ENCODE measurements at regions not wholly inside any gene's neighbourhood (a gene's known extent, or its start where the extent isn't known, plus 50 kb on each side); places are given as distances from the start of the nearest gene placed in this dataset.
"Not testable (repeated sequence)": the region's sequence is repeated elsewhere in the genome, so short reads cannot be mapped to it uniquely, and the experiment has no call there.

GRCh38 chr20:29750268-29750899 lies 1507.1 kb upstream of the DEFB115 start:
- CTCF ChIA-PET: no interaction called here
- Histone ChIP-seq H3K36me3 (ENCODE audit: control insufficient read depth in 2 of 2, insufficient read depth in 1 of 2, low read length in 2 of 2) (no peaks in the 10 kb centered on the region), H3K27ac (ENCODE audit: extremely low read depth, low read depth, low read length) (no peak overlapping the region), H3K4me3 (ENCODE audit: low read depth, low read length) (no peak overlapping the region), H3K4me1 (ENCODE audit: control insufficient read depth, insufficient read depth, low read length) (no peaks in the 10 kb centered on the region), H3K9me3 (ENCODE audit: control insufficient read depth, insufficient read depth, low read depth, low read length) (no peaks in the 10 kb centered on the region)
- TF ChIP-seq ZNF558 (tag by site-specific recombination; IDR thresholded peaks at IDR 0.05) (no peak), AEBP2 (tag by site-specific recombination; IDR thresholded peaks at IDR 0.05; ENCODE audit: borderline replicate concordance) (no peak), ZBTB7A (tag by site-specific recombination; IDR thresholded peaks at IDR 0.05; ENCODE audit: low read depth) (no peak), ZNF596 (tag by site-specific recombination; IDR thresholded peaks at IDR 0.05) (no peak)
- POLR2A ChIA-PET: no interaction called here

- H3K4me1 ChIP-seq (ENCODE audit: control insufficient read depth, insufficient read depth, low read length); H3K36me3 ChIP-seq (ENCODE audit: control insufficient read depth in 2 of 2, insufficient read depth in 1 of 2, low read length in 2 of 2); CTCF ChIA-PET; POLR2A ChIA-PET; H3K4me3 ChIP-seq (ENCODE audit: low read depth, low read length); H3K9me3 ChIP-seq (ENCODE audit: control insufficient read depth, insufficient read depth, low read depth, low read length); H3K27ac ChIP-seq (ENCODE audit: extremely low read depth, low read depth, low read length): not testable (repeated sequence)
- TF ChIP-seq ATF2 (tag by site-specific recombination; IDR thresholded peaks at IDR 0.05; ENCODE audit: low read depth): 0 out of 2 replicates have a peak, but pooled peaks have one; percentile 7
Observed at GRCh38 chr20:29752644-29753425, 1504.6 kb upstream of the DEFB115 start.

- CTCF ChIA-PET; H3K36me3 ChIP-seq (ENCODE audit: control insufficient read depth in 2 of 2, insufficient read depth in 1 of 2, low read length in 2 of 2); H3K9me3 ChIP-seq (ENCODE audit: control insufficient read depth, insufficient read depth, low read depth, low read length); POLR2A ChIA-PET; H3K4me3 ChIP-seq (ENCODE audit: low read depth, low read length); H3K27ac ChIP-seq (ENCODE audit: extremely low read depth, low read depth, low read length); H3K4me1 ChIP-seq (ENCODE audit: control insufficient read depth, insufficient read depth, low read length): not testable (repeated sequence)
Observed at GRCh38 chr20:29753426-29753746, 1504.1 kb upstream of the DEFB115 start.

GRCh38 chr20:29753879-29754278 lies 1503.6 kb upstream of the DEFB115 start:
- H3K27ac ChIP-seq (ENCODE audit: extremely low read depth, low read depth, low read length); POLR2A ChIA-PET; H3K36me3 ChIP-seq (ENCODE audit: control insufficient read depth in 2 of 2, insufficient read depth in 1 of 2, low read length in 2 of 2); H3K4me3 ChIP-seq (ENCODE audit: low read depth, low read length); CTCF ChIA-PET; H3K9me3 ChIP-seq (ENCODE audit: control insufficient read depth, insufficient read depth, low read depth, low read length); H3K4me1 ChIP-seq (ENCODE audit: control insufficient read depth, insufficient read depth, low read length): not testable (repeated sequence)

GRCh38 chr20:29755854-29756498 lies 1501.5 kb upstream of the DEFB115 start:
- POLR2A ChIA-PET; H3K9me3 ChIP-seq (ENCODE audit: control insufficient read depth, insufficient read depth, low read depth, low read length); H3K36me3 ChIP-seq (ENCODE audit: control insufficient read depth in 2 of 2, insufficient read depth in 1 of 2, low read length in 2 of 2); H3K4me3 ChIP-seq (ENCODE audit: low read depth, low read length); H3K4me1 ChIP-seq (ENCODE audit: control insufficient read depth, insufficient read depth, low read length); H3K27ac ChIP-seq (ENCODE audit: extremely low read depth, low read depth, low read length): not testable (repeated sequence)
- CTCF ChIA-PET: interaction anchor here (0.6 kb wide), 1 partner anchor 9 kb away, joined by 3 read pairs; no protein-coding TSS in a partner anchor

GRCh38 chr20:29756664-29757063 lies 1500.8 kb upstream of the DEFB115 start:
- H3K36me3 ChIP-seq (ENCODE audit: control insufficient read depth in 2 of 2, insufficient read depth in 1 of 2, low read length in 2 of 2): no peaks in the 10 kb centered on the region
- H3K9me3 ChIP-seq (ENCODE audit: control insufficient read depth, insufficient read depth, low read depth, low read length): no peaks in the 10 kb centered on the region
- ChIA-PET POLR2A (no interaction called here), CTCF (interaction anchor here (0.6 kb wide), 1 partner anchor 9 kb away, joined by 3 read pairs; no protein-coding TSS in a partner anchor)
- TF ChIP-seq ZNF132 (tag by site-specific recombination; IDR thresholded peaks at IDR 0.05; ENCODE audit: borderline replicate concordance) (no peak), ZNF211 (tag by site-specific recombination; IDR thresholded peaks at IDR 0.05; ENCODE audit: low read depth) (no peak), ZNF654 (tag by site-specific recombination; IDR thresholded peaks at IDR 0.05; ENCODE audit: low read depth) (no peak), ZNF140 (tag by site-specific recombination; IDR thresholded peaks at IDR 0.05) (no peak), ZNF214 (tag by site-specific recombination; IDR thresholded peaks at IDR 0.05; ENCODE audit: borderline replicate concordance) (no peak), ZNF558 (tag by site-specific recombination; IDR thresholded peaks at IDR 0.05) (no peak), ZBTB7A (tag by site-specific recombination; IDR thresholded peaks at IDR 0.05; ENCODE audit: low read depth) (no peak), ZNF785 (tag by site-specific recombination; IDR thresholded peaks at IDR 0.05) (no peak), ZNF416 (tag by site-specific recombination; IDR thresholded peaks at IDR 0.05) (no peak), TRIM28 (IDR thresholded peaks at IDR 0.05; ENCODE audit: borderline replicate concordance, low read length) (no peak), ZFP41 (tag by site-specific recombination; IDR thresholded peaks at IDR 0.05; ENCODE audit: borderline replicate concordance) (no peak), ZNF768 (tag by site-specific recombination; IDR thresholded peaks at IDR 0.05) (no peak), ZBTB48 (tag by site-specific recombination; IDR thresholded peaks at IDR 0.05) (no peak), ZNF341 (tag by site-specific recombination; IDR thresholded peaks at IDR 0.05; ENCODE audit: low read depth) (no peak)
- H3K4me1 ChIP-seq (ENCODE audit: control insufficient read depth, insufficient read depth, low read length): no peaks in the 10 kb centered on the region
- H3K27ac ChIP-seq (ENCODE audit: extremely low read depth, low read depth, low read length): no peak overlapping the region
- H3K4me3 ChIP-seq (ENCODE audit: low read depth, low read length): no peak overlapping the region
